ENCODE measurements at regions not wholly inside any gene's neighbourhood (a gene's known extent, or its start where the extent isn't known, plus 50 kb on each side); places are given as distances from the start of the nearest gene placed in this dataset.

DNA sequence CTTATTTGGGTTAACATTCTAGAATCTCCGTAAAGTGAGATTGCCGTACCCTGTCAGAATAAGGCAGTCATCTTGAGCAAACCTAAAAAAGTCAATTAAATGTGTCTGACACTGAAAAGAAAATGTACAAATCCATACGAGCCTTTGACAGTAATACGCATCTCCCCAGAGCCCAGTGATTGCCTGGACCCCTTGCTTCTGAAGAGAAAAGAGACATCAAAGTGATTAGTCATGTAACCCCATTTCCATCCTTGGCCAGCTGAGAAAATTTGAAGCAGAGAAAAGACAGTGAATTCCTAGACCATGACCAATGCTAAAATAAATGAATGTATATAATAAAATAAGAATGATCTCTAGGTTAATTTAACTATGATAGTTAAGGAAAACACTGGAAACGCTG is 1499.4 kb downstream of the SUCLG1 start:
- TF ChIP-seq, protein P1, sequence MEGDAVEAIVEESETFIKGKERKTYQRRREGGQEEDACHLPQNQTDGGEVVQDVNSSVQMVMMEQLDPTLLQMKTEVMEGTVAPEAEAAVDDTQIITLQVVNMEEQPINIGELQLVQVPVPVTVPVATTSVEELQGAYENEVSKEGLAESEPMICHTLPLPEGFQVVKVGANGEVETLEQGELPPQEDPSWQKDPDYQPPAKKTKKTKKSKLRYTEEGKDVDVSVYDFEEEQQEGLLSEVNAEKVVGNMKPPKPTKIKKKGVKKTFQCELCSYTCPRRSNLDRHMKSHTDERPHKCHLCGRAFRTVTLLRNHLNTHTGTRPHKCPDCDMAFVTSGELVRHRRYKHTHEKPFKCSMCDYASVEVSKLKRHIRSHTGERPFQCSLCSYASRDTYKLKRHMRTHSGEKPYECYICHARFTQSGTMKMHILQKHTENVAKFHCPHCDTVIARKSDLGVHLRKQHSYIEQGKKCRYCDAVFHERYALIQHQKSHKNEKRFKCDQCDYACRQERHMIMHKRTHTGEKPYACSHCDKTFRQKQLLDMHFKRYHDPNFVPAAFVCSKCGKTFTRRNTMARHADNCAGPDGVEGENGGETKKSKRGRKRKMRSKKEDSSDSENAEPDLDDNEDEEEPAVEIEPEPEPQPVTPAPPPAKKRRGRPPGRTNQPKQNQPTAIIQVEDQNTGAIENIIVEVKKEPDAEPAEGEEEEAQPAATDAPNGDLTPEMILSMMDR (IDR thresholded peaks at IDR 0.05) = no peak
- TF ChIP-seq POLR2AphosphoS5 (IDR thresholded peaks at IDR 0.05; ENCODE audit: low read depth, low read length) (no peak), TCF7L2 (IDR thresholded peaks at IDR 0.05; ENCODE audit: low read depth, low read length) (no peak)
- TF ChIP-seq, protein P2, sequence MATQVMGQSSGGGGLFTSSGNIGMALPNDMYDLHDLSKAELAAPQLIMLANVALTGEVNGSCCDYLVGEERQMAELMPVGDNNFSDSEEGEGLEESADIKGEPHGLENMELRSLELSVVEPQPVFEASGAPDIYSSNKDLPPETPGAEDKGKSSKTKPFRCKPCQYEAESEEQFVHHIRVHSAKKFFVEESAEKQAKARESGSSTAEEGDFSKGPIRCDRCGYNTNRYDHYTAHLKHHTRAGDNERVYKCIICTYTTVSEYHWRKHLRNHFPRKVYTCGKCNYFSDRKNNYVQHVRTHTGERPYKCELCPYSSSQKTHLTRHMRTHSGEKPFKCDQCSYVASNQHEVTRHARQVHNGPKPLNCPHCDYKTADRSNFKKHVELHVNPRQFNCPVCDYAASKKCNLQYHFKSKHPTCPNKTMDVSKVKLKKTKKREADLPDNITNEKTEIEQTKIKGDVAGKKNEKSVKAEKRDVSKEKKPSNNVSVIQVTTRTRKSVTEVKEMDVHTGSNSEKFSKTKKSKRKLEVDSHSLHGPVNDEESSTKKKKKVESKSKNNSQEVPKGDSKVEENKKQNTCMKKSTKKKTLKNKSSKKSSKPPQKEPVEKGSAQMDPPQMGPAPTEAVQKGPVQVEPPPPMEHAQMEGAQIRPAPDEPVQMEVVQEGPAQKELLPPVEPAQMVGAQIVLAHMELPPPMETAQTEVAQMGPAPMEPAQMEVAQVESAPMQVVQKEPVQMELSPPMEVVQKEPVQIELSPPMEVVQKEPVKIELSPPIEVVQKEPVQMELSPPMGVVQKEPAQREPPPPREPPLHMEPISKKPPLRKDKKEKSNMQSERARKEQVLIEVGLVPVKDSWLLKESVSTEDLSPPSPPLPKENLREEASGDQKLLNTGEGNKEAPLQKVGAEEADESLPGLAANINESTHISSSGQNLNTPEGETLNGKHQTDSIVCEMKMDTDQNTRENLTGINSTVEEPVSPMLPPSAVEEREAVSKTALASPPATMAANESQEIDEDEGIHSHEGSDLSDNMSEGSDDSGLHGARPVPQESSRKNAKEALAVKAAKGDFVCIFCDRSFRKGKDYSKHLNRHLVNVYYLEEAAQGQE (IDR thresholded peaks at IDR 0.05; ENCODE audit: insufficient read depth in 1 of 2, low read depth in 2 of 2, low read length in 1 of 2) = no peak

Measured in Panc1 (cell line).